ENCODE measurements at regions not wholly inside any gene's neighbourhood (a gene's known extent, or its start where the extent isn't known, plus 50 kb on each side); places are given as distances from the start of the nearest gene placed in this dataset.

- H3K9me3 Mint-ChIP-seq = no peaks in the 10 kb centered on the region
- no peak for DNase-seq
- WGBS (ENCODE audit: extremely low coverage, insufficient read length, low lambda C conversion rate) = no CpG with 5 or more reads among the region's 8 CpGs
- Histone ChIP-seq H4K91ac (ENCODE audit: insufficient read length, low read depth, low read length) (no peak overlapping the region), H2BK15ac (ENCODE audit: low read depth, low read length) (no peak overlapping the region), H4K20me1 (ENCODE audit: control insufficient read depth, insufficient read depth, insufficient read length) (no peaks in the 10 kb centered on the region), H2BK20ac (ENCODE audit: low read depth, low read length, poor library complexity, severe bottlenecking) (no peak overlapping the region), H2AK5ac (ENCODE audit: insufficient read length, low read length) (no peak overlapping the region), H3K4me2 (ENCODE audit: insufficient read depth, insufficient read length, low read length) (no peak overlapping the region), H2BK5ac (ENCODE audit: insufficient read length, low read length) (no peak overlapping the region), H3K4me1 (ENCODE audit: insufficient read depth, low read length) (no peaks in the 10 kb centered on the region), H3T11ph (ENCODE audit: low read length) (no peak overlapping the region), H3K27me3 (ENCODE audit: insufficient read depth, low read length) (no peaks in the 10 kb centered on the region), H3K9me3 (ENCODE audit: control insufficient read depth, low read depth, low read length) (no peaks in the 10 kb centered on the region), H3K23ac (ENCODE audit: insufficient read length, low read depth, low read length) (no peak overlapping the region), H3K27ac (ENCODE audit: insufficient read length, low read depth, low read length) (no peak overlapping the region), H2BK120ac (ENCODE audit: low read depth, low read length, poor library complexity, severe bottlenecking) (no peak overlapping the region), H3K18ac (ENCODE audit: insufficient read length, low read depth, low read length) (no peak overlapping the region), H3K4ac (ENCODE audit: low read depth, low read length) (no peak overlapping the region), H3K14ac (ENCODE audit: insufficient read depth, low read length) (no peak overlapping the region), H2BK12ac (ENCODE audit: insufficient read length, low read depth, low read length) (no peak overlapping the region), H3K79me1 (ENCODE audit: insufficient read depth, low read depth, low read length, poor library complexity, severe bottlenecking) (no peaks in the 10 kb centered on the region), H4K8ac (replicated peaks; ENCODE audit: insufficient read length, low read depth, low read length) (no peak overlapping the region), H3K23me2 (ENCODE audit: insufficient read length, low read depth, low read length, poor library complexity, severe bottlenecking) (no peaks in the 10 kb centered on the region), H3K9ac (ENCODE audit: extremely low read depth, insufficient read length, low read length) (no peak overlapping the region), H3K79me2 (ENCODE audit: insufficient read depth, low read length) (no peaks in the 10 kb centered on the region), H4K5ac (ENCODE audit: insufficient read length, low read depth, low read length) (no peak overlapping the region), H2AFZ (ENCODE audit: low read length) (peak overlapping the region; percentile 88), H3K56ac (ENCODE audit: insufficient read length, low read depth, low read length) (no peak overlapping the region)
- H3K4me1 Mint-ChIP-seq = peaks cover 12 to 14% of the 10 kb centered on the region in 2 experiments
- peak overlapping the region in 1 of 2 experiments; percentile 54; a peak in 3 of 5 replicates for H3K4me3 Mint-ChIP-seq
- no peaks in the 10 kb centered on the region for H3K27me3 Mint-ChIP-seq (ENCODE audit: low read depth)
- no peaks in the 10 kb centered on the region for H3K36me3 Mint-ChIP-seq (ENCODE audit: insufficient read depth in 1 of 3, low read depth in 3 of 3)
- peak overlapping the region; percentile 2 to 86 (median 4); a peak in 4 of 7 replicates for H3K27ac Mint-ChIP-seq
- TF ChIP-seq, protein P1, sequence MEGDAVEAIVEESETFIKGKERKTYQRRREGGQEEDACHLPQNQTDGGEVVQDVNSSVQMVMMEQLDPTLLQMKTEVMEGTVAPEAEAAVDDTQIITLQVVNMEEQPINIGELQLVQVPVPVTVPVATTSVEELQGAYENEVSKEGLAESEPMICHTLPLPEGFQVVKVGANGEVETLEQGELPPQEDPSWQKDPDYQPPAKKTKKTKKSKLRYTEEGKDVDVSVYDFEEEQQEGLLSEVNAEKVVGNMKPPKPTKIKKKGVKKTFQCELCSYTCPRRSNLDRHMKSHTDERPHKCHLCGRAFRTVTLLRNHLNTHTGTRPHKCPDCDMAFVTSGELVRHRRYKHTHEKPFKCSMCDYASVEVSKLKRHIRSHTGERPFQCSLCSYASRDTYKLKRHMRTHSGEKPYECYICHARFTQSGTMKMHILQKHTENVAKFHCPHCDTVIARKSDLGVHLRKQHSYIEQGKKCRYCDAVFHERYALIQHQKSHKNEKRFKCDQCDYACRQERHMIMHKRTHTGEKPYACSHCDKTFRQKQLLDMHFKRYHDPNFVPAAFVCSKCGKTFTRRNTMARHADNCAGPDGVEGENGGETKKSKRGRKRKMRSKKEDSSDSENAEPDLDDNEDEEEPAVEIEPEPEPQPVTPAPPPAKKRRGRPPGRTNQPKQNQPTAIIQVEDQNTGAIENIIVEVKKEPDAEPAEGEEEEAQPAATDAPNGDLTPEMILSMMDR (conservative IDR thresholded peaks at IDR 0.05) = no peak
Measured at GRCh38 chr3:157819270-157820156, 286.7 kb downstream of the SHOX2 start.

All from H9 (cell line).